Heart right ventricle (tissue), 16 donors: ENCODE measurements at regions not wholly inside any gene's neighbourhood (a gene's known extent, or its start where the extent isn't known, plus 50 kb on each side); places are given as distances from the start of the nearest gene placed in this dataset.

ENCODE experiments used
- ATAC-seq, 8 donors: fragments of 200-7000 bp; cut with Tn5 transposase; one replicate each; pipeline ENCODE4 v1.9.1; 2020; ENCODE audit warnings: mild to moderate bottlenecking in 8 of 8, moderate library complexity in 8 of 8, moderate number of reproducible peaks in 1 of 8
- DNase-seq, 2 donors: peaks; one replicate each; pipeline ENCODE4 v3.0.0-alpha.2; 2020
- H3K27ac ChIP-seq, 10 donors: fragments of 200-600 bp; sonication (generic) in 2 of 10; one replicate each; pipeline versions ENCODE4 v1.5.0 to v1.8.0; 2020 to 2022; ENCODE audit warnings: mild to moderate bottlenecking in 3 of 10
- H3K27me3 ChIP-seq, 7 donors: fragments of 200-600 bp; one replicate each; pipeline ENCODE4 v1.8.0; 2021 to 2022; ENCODE audit warnings: mild to moderate bottlenecking in 2 of 7
- H3K36me3 ChIP-seq, 9 donors: fragments of 200-600 bp; sonication (generic) in 1 of 9; one replicate each; pipeline versions ENCODE4 v1.5.0 to v1.8.0; 2020 to 2022; ENCODE audit warnings: mild to moderate bottlenecking in 2 of 9
- H3K4me1 ChIP-seq, 9 donors: fragments of 200-600 bp; sonication (generic) in 1 of 9; one replicate each; pipeline versions ENCODE4 v1.5.0 to v1.8.0; 2020 to 2022; ENCODE audit warnings: mild to moderate bottlenecking in 4 of 9
- H3K4me3 ChIP-seq, 10 donors: fragments of 200-600 bp; sonication (generic) in 2 of 10; one replicate each; pipeline versions ENCODE4 v1.5.0 to v1.8.0; 2020 to 2022; ENCODE audit warnings: mild to moderate bottlenecking in 7 of 10, moderate library complexity in 2 of 10
- H3K9me3 ChIP-seq, 11 donors: fragments of 200-600 bp in 10 of 11; sonication (generic) in 2 of 11; one replicate each; pipeline versions ENCODE4 v1.5.0 to v1.8.0; 2013 to 2022; ENCODE audit warnings: mild to moderate bottlenecking in 2 of 11, control low read depth in 1 of 11, moderate library complexity in 1 of 11
- WGBS, 2 donors: extraction: QIAGEN DNeasy Blood & Tissue Kit; methylation state at CpG; one replicate each; pipeline ENCODE4 v1.1.7; 2013; ENCODE audit warnings: inconsistent platforms in 1 of 2; 5-methylcytosine and 5-hydroxymethylcytosine counted together
- intact Hi-C, 10 donors: fragments of 100-400 bp; cut with DNase I; formaldehyde crosslinking; loops; one replicate each; pipeline versions ENCODE4 v1.11.1 to v1.14.2; 2022
- TF ChIP-seq, protein P1 (sequence below), 9 donors: fragments of 200-600 bp; sonication (generic) in 2 of 9; IDR thresholded peaks; one replicate each; pipeline versions ENCODE4 v1.5.0 to v1.8.0; 2021 to 2022; ENCODE audit warnings: antibody characterized with exemption in 9 of 9, mild to moderate bottlenecking in 5 of 9, moderate library complexity in 1 of 9
- donor health status: Arrhythmogenic right ventricular cardiomyopathy.
- donor health status: ischemic (EF 13 %, LVEDD 7.1; RV severe dilation, severe dysfunction).
- donor health status: healthy with polysubstance abuse.
- donor health status: DM: no; HTN: yes; CAD: no.
- donor health status: DM: no; HTN: no; CAD: no.
- donor health status: ischemic (EF 25% LVEDD 6.9; RV normal size, moderate dysfunction).
- donor health status: ischemic (EF 25% LVEDD 5.7; RV mildly dilated, moderate dysfunction).
- donor health status: healthy.
- donor health status: DM: yes; HTN: yes; CAD: no.
- donor health status: Ischemic cardiomyopathy.
- donor health status: ischemic (EF 35%, LVEDD 5.7; RV mildly dilated, moderate dysfunction).
- donor health status: nonischemic (EF 11% LVEDD 7.7; RV severe dilation, severe dysfunction).
- donor health status: DM: yes; HTN: yes; CAD: no.
- donor health status: PGD.
- donor health status: ischemic (EF 29% LVEDD 5.4; RV normal size, mild dysfunction).
- donor health status: nonischemic (EF 23%, LVEDD 6.1; RV moderate dilation, normal function).

DNA sequence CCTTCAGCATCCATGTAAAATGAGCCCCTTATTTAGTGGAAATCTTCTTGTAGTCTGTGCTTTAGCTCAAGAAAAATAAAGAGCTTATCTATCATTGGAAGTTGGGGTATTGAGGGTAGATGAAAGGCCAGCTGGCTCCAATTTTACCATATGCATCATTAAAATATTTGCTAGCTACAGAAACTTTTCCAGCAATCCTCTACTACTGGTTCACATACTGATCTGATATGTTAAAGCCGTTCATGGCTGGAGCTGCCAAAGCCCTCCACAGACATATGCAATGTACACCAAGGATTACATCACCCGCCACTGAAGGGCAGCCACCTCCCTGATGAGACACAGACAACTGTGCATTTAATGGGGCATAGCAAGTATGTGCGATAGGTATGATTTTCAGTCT lies 1205.3 kb downstream of the GALC start:
- 38 to 46% methylated on average over 3 of the region's 3 CpGs for WGBS, 2 donors
- Histone ChIP-seq H3K9me3 (no peaks in the 10 kb centered on the region), H3K4me3 (no peak overlapping the region), H3K36me3 (no peaks in the 10 kb centered on the region), H3K4me1 (no peaks in the 10 kb centered on the region), H3K27me3 (no peaks in the 10 kb centered on the region), H3K27ac (no peak overlapping the region)
- no peak for ATAC-seq
- TF ChIP-seq, protein P1, sequence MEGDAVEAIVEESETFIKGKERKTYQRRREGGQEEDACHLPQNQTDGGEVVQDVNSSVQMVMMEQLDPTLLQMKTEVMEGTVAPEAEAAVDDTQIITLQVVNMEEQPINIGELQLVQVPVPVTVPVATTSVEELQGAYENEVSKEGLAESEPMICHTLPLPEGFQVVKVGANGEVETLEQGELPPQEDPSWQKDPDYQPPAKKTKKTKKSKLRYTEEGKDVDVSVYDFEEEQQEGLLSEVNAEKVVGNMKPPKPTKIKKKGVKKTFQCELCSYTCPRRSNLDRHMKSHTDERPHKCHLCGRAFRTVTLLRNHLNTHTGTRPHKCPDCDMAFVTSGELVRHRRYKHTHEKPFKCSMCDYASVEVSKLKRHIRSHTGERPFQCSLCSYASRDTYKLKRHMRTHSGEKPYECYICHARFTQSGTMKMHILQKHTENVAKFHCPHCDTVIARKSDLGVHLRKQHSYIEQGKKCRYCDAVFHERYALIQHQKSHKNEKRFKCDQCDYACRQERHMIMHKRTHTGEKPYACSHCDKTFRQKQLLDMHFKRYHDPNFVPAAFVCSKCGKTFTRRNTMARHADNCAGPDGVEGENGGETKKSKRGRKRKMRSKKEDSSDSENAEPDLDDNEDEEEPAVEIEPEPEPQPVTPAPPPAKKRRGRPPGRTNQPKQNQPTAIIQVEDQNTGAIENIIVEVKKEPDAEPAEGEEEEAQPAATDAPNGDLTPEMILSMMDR (IDR thresholded peaks at IDR 0.05): no peak
- intact Hi-C loops: no loop called here
- no peak for DNase-seq

DNA sequence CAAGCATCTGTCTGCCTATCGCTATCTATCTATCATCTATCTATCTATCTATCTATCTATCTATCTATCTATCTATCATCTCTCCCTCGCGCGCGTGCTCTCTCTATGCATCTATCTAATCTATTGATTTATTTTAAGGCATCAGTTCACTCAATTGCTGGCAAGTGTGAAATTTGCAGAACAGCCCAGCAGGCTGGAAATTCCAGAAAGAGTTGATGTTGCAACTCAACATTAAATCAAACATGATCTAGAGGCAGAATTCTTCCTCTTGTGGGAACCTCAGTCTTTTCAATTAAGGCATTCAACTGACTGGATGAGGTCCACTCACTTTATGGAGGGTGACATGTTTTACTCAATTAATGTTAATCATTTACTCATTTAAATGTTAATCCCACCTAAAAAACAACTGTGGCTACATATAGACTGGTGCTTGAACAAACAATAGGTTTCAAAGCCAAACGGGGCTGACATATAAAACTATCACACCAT lies 1210.8 kb downstream of the GALC start:
- no peaks in the 10 kb centered on the region for H3K9me3 ChIP-seq
- TF ChIP-seq, protein P1 (IDR thresholded peaks at IDR 0.05): no peak
- DNase-seq: no peak
- H3K27ac ChIP-seq: no peak overlapping the region
- intact Hi-C loops: no loop called here
- no peaks in the 10 kb centered on the region for H3K4me1 ChIP-seq
- H3K27me3 ChIP-seq: no peaks in the 10 kb centered on the region
- no peak for ATAC-seq
- no peak overlapping the region for H3K4me3 ChIP-seq
- WGBS, 2 donors: 89 to 91% methylated on average over 6 of the region's 6 CpGs
- H3K36me3 ChIP-seq: no peaks in the 10 kb centered on the region

DNA sequence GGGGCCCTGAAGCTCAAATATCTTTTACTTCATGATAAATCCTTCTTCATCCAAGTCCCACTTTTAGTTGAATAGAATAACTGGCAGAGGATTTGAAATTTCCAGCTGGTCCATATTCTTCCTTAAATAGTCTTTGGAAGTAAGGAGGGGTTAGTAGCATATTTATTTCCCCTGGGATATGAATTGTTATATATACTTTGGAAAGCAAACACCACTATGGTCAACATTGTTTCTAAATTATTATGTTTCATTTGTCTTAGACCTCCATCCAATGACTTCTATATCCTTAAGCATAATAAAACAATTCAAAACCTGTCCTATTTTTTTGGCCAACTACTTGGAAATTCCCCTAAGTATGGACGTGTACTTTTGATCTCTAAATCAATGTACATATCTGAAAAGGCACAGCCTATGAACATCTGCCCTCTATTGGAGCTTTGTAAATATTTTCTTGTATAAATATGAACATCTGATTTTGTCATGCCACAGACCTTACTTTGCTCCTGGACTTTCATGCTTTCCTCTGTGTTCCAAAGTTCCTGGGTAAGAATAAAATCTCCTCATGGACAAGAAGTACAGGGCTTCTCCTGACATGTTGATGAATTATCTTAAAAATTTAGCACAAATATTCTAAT lies 1212.0 kb downstream of the GALC start:
- no peak for ATAC-seq
- no peaks in the 10 kb centered on the region for H3K36me3 ChIP-seq
- 42 to 62% methylated on average over 1 of the region's 1 CpG for WGBS, 2 donors
- no peak for DNase-seq
- TF ChIP-seq, protein P1 (IDR thresholded peaks at IDR 0.05): no peak
- peaks cover 0 to 2% (median 0%) of the 10 kb centered on the region in 11 donors for H3K9me3 ChIP-seq
- H3K4me1 ChIP-seq: no peaks in the 10 kb centered on the region
- intact Hi-C loops: no loop called here
- H3K27ac ChIP-seq: no peak overlapping the region
- H3K27me3 ChIP-seq: no peaks in the 10 kb centered on the region
- no peak overlapping the region for H3K4me3 ChIP-seq

DNA sequence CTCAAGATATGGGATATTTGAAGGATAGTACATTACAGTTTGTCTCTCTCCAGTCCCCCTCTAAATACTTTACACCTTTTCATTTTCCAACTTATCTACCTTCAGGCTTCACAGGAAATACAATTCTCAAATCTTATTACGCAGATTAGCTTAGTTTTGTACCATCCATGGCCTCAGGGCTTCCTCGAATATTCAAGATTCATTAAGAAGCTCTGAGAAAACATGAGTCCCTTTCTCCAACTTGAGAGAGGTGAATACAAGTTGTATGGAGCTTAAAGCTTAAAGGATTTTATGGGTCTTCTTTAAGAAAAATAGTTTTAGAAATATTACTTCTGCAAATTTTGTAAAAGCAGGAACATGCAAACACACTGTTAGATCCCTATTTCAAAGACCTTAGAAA lies 1212.5 kb downstream of the GALC start:
- no peak for DNase-seq
- no peak for ATAC-seq
- H3K27ac ChIP-seq: no peak overlapping the region
- no peaks in the 10 kb centered on the region for H3K4me1 ChIP-seq
- no peaks in the 10 kb centered on the region for H3K36me3 ChIP-seq
- H3K9me3 ChIP-seq: peaks cover 0 to 3% (median 0%) of the 10 kb centered on the region in 11 donors
- H3K4me3 ChIP-seq: no peak overlapping the region
- H3K27me3 ChIP-seq: no peaks in the 10 kb centered on the region
- WGBS, 2 donors: 61 to 86% methylated on average over 2 of the region's 2 CpGs
- intact Hi-C loops: no loop called here
- TF ChIP-seq, protein P1 (IDR thresholded peaks at IDR 0.05): no peak
